ENCODE measurements at regions not wholly inside any gene's neighbourhood (a gene's known extent, or its start where the extent isn't known, plus 50 kb on each side); places are given as distances from the start of the nearest gene placed in this dataset.

DNA sequence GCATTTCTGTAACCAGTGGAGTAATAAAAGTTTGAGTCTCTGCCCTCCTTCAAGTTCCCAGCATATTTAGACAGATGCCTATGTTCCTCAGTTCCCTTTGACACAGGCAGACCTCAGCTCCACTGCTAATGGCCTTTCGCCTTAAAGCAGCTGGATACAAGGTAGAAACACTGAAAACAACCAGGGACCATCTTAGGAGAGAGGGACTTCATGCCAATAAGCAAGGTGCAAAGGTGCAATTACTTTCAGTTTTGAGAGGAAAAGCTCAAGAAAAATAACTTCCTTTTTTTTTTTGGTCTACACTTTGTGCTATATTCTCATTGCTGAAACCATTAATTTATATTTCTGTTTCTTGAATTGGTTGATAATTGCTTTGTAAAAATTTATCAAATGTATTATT, 781.9 kb upstream of the GALNTL6 start:
- H3K4me3 Mint-ChIP-seq (ENCODE audit: unreplicated experiment): no peak overlapping the region
- no peaks in the 10 kb centered on the region for H3K36me3 ChIP-seq (ENCODE audit: control insufficient read depth, insufficient read depth, low read length)
- H3K9me3 ChIP-seq: no peaks in the 10 kb centered on the region
- no peaks in the 10 kb centered on the region for H3K27me3 Mint-ChIP-seq (ENCODE audit: insufficient read depth, unreplicated experiment)
- no peaks in the 10 kb centered on the region for H3K4me1 ChIP-seq
- POLR2A ChIA-PET: no interaction called here
- H3K27ac Mint-ChIP-seq (ENCODE audit: unreplicated experiment): no peak overlapping the region
- TF ChIP-seq, protein P1, sequence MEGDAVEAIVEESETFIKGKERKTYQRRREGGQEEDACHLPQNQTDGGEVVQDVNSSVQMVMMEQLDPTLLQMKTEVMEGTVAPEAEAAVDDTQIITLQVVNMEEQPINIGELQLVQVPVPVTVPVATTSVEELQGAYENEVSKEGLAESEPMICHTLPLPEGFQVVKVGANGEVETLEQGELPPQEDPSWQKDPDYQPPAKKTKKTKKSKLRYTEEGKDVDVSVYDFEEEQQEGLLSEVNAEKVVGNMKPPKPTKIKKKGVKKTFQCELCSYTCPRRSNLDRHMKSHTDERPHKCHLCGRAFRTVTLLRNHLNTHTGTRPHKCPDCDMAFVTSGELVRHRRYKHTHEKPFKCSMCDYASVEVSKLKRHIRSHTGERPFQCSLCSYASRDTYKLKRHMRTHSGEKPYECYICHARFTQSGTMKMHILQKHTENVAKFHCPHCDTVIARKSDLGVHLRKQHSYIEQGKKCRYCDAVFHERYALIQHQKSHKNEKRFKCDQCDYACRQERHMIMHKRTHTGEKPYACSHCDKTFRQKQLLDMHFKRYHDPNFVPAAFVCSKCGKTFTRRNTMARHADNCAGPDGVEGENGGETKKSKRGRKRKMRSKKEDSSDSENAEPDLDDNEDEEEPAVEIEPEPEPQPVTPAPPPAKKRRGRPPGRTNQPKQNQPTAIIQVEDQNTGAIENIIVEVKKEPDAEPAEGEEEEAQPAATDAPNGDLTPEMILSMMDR (IDR thresholded peaks at IDR 0.05; ENCODE audit: insufficient read depth in 1 of 2, low read depth in 1 of 2, low read length in 1 of 2, severe bottlenecking in 1 of 2, unreplicated experiment in 1 of 2): no peak
- intact Hi-C loops (cut with micrococcal nuclease; ENCODE audit: unreplicated experiment): no loop called here
- H3K36me3 Mint-ChIP-seq (ENCODE audit: insufficient read depth, unreplicated experiment): no peaks in the 10 kb centered on the region
- no peaks in the 10 kb centered on the region for H3K4me1 Mint-ChIP-seq (ENCODE audit: low read depth, unreplicated experiment)
- CTCF ChIA-PET: no interaction called here
- BruUV-seq (replicated peaks): no TSS peak
- H3K4me3 ChIP-seq (ENCODE audit: low read depth, low read length): no peak overlapping the region
- H3K9me3 Mint-ChIP-seq (ENCODE audit: unreplicated experiment): no peaks in the 10 kb centered on the region
- H3K27me3 ChIP-seq (replicated peaks; ENCODE audit: control insufficient read depth, insufficient read depth, low read length): no peaks in the 10 kb centered on the region
- no peak for DNase-seq

DNA sequence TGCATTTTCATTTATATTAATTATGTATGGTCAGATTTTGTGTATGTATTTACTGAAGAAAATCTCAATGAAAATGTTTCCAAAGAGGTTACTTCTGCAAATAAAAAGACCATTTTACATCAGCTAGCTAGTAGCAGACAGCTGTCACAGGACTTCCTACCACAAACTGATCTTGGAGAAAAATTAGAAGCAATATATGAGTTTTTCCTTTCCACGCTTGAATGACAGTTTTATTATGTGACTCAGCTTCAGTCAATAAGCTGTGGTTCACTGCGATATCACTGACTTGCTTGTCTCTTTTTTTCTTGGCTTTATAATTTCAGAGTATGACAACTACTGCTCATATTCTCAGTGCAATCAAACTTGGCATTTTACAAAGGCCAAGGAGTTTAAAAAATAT, 787.4 kb upstream of the GALNTL6 start:
- no peaks in the 10 kb centered on the region for H3K4me1 Mint-ChIP-seq (ENCODE audit: low read depth, unreplicated experiment)
- no peaks in the 10 kb centered on the region for H3K36me3 Mint-ChIP-seq (ENCODE audit: insufficient read depth, unreplicated experiment)
- intact Hi-C loops (cut with micrococcal nuclease; ENCODE audit: unreplicated experiment): no loop called here
- no peaks in the 10 kb centered on the region for H3K9me3 ChIP-seq
- CTCF ChIA-PET: no interaction called here
- H3K4me1 ChIP-seq: no peaks in the 10 kb centered on the region
- H3K36me3 ChIP-seq (ENCODE audit: control insufficient read depth, insufficient read depth, low read length): no peaks in the 10 kb centered on the region
- H3K27me3 ChIP-seq (replicated peaks; ENCODE audit: control insufficient read depth, insufficient read depth, low read length): no peaks in the 10 kb centered on the region
- H3K4me3 ChIP-seq (ENCODE audit: low read depth, low read length): no peak overlapping the region
- H3K27me3 Mint-ChIP-seq (ENCODE audit: insufficient read depth, unreplicated experiment): no peaks in the 10 kb centered on the region
- no peak for DNase-seq
- H3K4me3 Mint-ChIP-seq (ENCODE audit: unreplicated experiment): no peak overlapping the region
- no peak overlapping the region for H3K27ac Mint-ChIP-seq (ENCODE audit: unreplicated experiment)
- POLR2A ChIA-PET: no interaction called here
- H3K9me3 Mint-ChIP-seq (ENCODE audit: unreplicated experiment): no peaks in the 10 kb centered on the region
- no TSS peak for BruUV-seq (replicated peaks)
- TF ChIP-seq, protein P1 (IDR thresholded peaks at IDR 0.05; ENCODE audit: insufficient read depth in 1 of 2, low read depth in 1 of 2, low read length in 1 of 2, severe bottlenecking in 1 of 2, unreplicated experiment in 1 of 2): no peak

DNA sequence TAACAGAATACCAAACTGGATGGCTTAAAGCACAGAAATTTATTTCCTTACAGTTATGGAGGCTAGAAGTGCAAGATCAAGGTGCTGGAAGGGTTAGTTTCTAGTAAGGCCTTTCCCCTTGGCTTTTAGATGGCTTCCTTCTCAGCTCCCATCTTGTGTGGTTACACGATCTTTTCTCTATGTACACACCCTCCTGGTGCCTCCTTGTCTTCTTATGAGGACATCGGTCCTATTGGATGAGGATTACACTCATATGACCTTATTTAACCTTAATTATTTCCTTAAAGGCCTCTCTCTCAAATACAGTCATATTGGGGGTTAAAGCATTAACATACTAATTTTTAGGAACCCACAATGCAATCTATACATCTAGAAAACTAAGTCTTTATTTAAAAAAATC, 787.9 kb upstream of the GALNTL6 start:
- BruUV-seq (replicated peaks): no TSS peak
- DNase-seq: no peak
- no peak overlapping the region for H3K4me3 Mint-ChIP-seq (ENCODE audit: unreplicated experiment)
- no peaks in the 10 kb centered on the region for H3K9me3 ChIP-seq
- no peak overlapping the region for H3K27ac Mint-ChIP-seq (ENCODE audit: unreplicated experiment)
- H3K36me3 ChIP-seq (ENCODE audit: control insufficient read depth, insufficient read depth, low read length): no peaks in the 10 kb centered on the region
- no peaks in the 10 kb centered on the region for H3K27me3 Mint-ChIP-seq (ENCODE audit: insufficient read depth, unreplicated experiment)
- H3K4me1 Mint-ChIP-seq (ENCODE audit: low read depth, unreplicated experiment): no peaks in the 10 kb centered on the region
- no peak overlapping the region for H3K4me3 ChIP-seq (ENCODE audit: low read depth, low read length)
- CTCF ChIA-PET: no interaction called here
- H3K36me3 Mint-ChIP-seq (ENCODE audit: insufficient read depth, unreplicated experiment): no peaks in the 10 kb centered on the region
- intact Hi-C loops (cut with micrococcal nuclease; ENCODE audit: unreplicated experiment): no loop called here
- H3K9me3 Mint-ChIP-seq (ENCODE audit: unreplicated experiment): no peaks in the 10 kb centered on the region
- H3K27me3 ChIP-seq (replicated peaks; ENCODE audit: control insufficient read depth, insufficient read depth, low read length): no peaks in the 10 kb centered on the region
- TF ChIP-seq, protein P1 (IDR thresholded peaks at IDR 0.05; ENCODE audit: insufficient read depth in 1 of 2, low read depth in 1 of 2, low read length in 1 of 2, severe bottlenecking in 1 of 2, unreplicated experiment in 1 of 2): no peak
- POLR2A ChIA-PET: no interaction called here
- no peaks in the 10 kb centered on the region for H3K4me1 ChIP-seq
